HG03175 (cell line): ENCODE measurements at regions not wholly inside any gene's neighbourhood (a gene's known extent, or its start where the extent isn't known, plus 50 kb on each side); places are given as distances from the start of the nearest gene placed in this dataset.

Source experiments
- ATAC-seq: cut with Tn5 transposase; IDR thresholded peaks from one replicate; pipeline ENCODE4 v1.9.1; 2021; ENCODE audit warnings: mild to moderate bottlenecking, moderate library complexity; ENCODE audit not compliant: unreplicated experiment

- ATAC-seq = no peak
Measured at GRCh38 chr16:5533321-5533888, 435.8 kb upstream of the EEF2KMT start.

- no peak for ATAC-seq
Measured at GRCh38 chr16:5527817-5528216, 430.2 kb upstream of the EEF2KMT start.

GRCh38 chr16:5526826-5527225 lies 429.2 kb upstream of the EEF2KMT start:
- ATAC-seq = no peak

GRCh38 chr16:5523829-5524228 lies 426.2 kb upstream of the EEF2KMT start:
- ATAC-seq = no peak

GRCh38 chr16:5516115-5516514 lies 418.5 kb upstream of the EEF2KMT start:
- no peak for ATAC-seq

- ATAC-seq = no peak
Measured at GRCh38 chr16:5512014-5512413, 414.4 kb upstream of the EEF2KMT start.

- ATAC-seq = no peak
Measured at GRCh38 chr16:5510819-5511370, 413.3 kb upstream of the EEF2KMT start.

- ATAC-seq = no peak
Measured at GRCh38 chr16:5509794-5510193, 412.2 kb upstream of the EEF2KMT start.

GRCh38 chr16:5509336-5509735 lies 411.7 kb upstream of the EEF2KMT start:
- ATAC-seq = no peak

GRCh38 chr16:5508371-5508770 lies 410.8 kb upstream of the EEF2KMT start:
- ATAC-seq = no peak

GRCh38 chr16:5506021-5506420 lies 408.4 kb upstream of the EEF2KMT start:
- ATAC-seq = no peak

GRCh38 chr16:5505091-5505887 lies 407.7 kb upstream of the EEF2KMT start:
- no peak for ATAC-seq

GRCh38 chr16:5504064-5504781 lies 406.6 kb upstream of the EEF2KMT start:
- no peak for ATAC-seq

GRCh38 chr16:5502944-5503343 lies 405.3 kb upstream of the EEF2KMT start:
- ATAC-seq = no peak

GRCh38 chr16:5502467-5502869 lies 404.9 kb upstream of the EEF2KMT start:
- no peak for ATAC-seq

GRCh38 chr16:5500526-5500925 lies 402.9 kb upstream of the EEF2KMT start:
- no peak for ATAC-seq

GRCh38 chr16:5498562-5498961 lies 401.0 kb upstream of the EEF2KMT start:
- no peak for ATAC-seq

GRCh38 chr16:5496013-5496412 lies 398.4 kb upstream of the EEF2KMT start:
- ATAC-seq = no peak

- ATAC-seq = no peak
Measured at GRCh38 chr16:5490499-5490898, 392.9 kb upstream of the EEF2KMT start.

GRCh38 chr16:5488581-5488980 lies 391.0 kb upstream of the EEF2KMT start:
- ATAC-seq = no peak

- ATAC-seq = no peak
Measured at GRCh38 chr16:5487728-5488127, 390.1 kb upstream of the EEF2KMT start.

GRCh38 chr16:5482256-5482655 lies 384.7 kb upstream of the EEF2KMT start:
- ATAC-seq = no peak
